Hepatocyte (in vitro differentiated cells): ENCODE measurements at regions not wholly inside any gene's neighbourhood (a gene's known extent, or its start where the extent isn't known, plus 50 kb on each side); places are given as distances from the start of the nearest gene placed in this dataset.
"Not testable (repeated sequence)": the region's sequence is repeated elsewhere in the genome, so short reads cannot be mapped to it uniquely, and the experiment has no call there.

ENCODE experiments used
- DNase-seq: peaks from one replicate; pipeline ENCODE4 v3.0.0-alpha.2; 2016; ENCODE audit warnings: low spot score
- H2AFZ ChIP-seq: fragments of 200-600 bp; sonication (generic); 2 replicates; pipeline ENCODE4 v1.6.0; 2016; ENCODE audit warnings: antibody characterized with exemption, mild to moderate bottlenecking
- H3K27ac ChIP-seq: fragments of 200-600 bp; sonication (generic); 2 replicates; pipeline ENCODE4 v1.5.1; 2016; ENCODE audit warnings: mild to moderate bottlenecking
- H3K27me3 ChIP-seq: fragments of 200-600 bp; sonication (generic); 2 replicates; pipeline ENCODE4 v1.6.1; 2016
- H3K36me3 ChIP-seq: fragments of 200-600 bp; sonication (generic); replicated peaks from 2 replicates; pipeline ENCODE4 v1.5.1; 2016; ENCODE audit warnings: low read depth; ENCODE audit not compliant: insufficient read depth
- H3K4me1 ChIP-seq: fragments of 200-600 bp; sonication (generic); 2 replicates; pipeline ENCODE4 v1.5.1; 2016; ENCODE audit warnings: mild to moderate bottlenecking, moderate library complexity; ENCODE audit not compliant: insufficient read depth
- H3K4me2 ChIP-seq: fragments of 200-600 bp; sonication (generic); 2 replicates; pipeline ENCODE4 v1.6.0; 2016
- H3K4me3 ChIP-seq: fragments of 200-600 bp; sonication (generic); 2 replicates; pipeline ENCODE4 v1.5.1; 2016; ENCODE audit warnings: mild to moderate bottlenecking
- H3K79me2 ChIP-seq: fragments of 200-600 bp; sonication (generic); 2 replicates; pipeline ENCODE4 v1.6.0; 2017; ENCODE audit warnings: mild to moderate bottlenecking
- H3K9me2 ChIP-seq: fragments of 200-600 bp; sonication (generic); replicated peaks from 2 replicates; pipeline ENCODE4 v1.6.0; 2017; ENCODE audit warnings: mild to moderate bottlenecking; ENCODE audit not compliant: insufficient read depth
- H3K9me3 ChIP-seq: fragments of 200-600 bp; sonication (generic); 2 replicates; pipeline ENCODE4 v1.5.1; 2016; ENCODE audit warnings: low read depth, mild to moderate bottlenecking
- H4K20me1 ChIP-seq: fragments of 200-600 bp; sonication (generic); 2 replicates; pipeline ENCODE4 v1.6.0; 2016; ENCODE audit warnings: mild to moderate bottlenecking; ENCODE audit not compliant: insufficient read depth, poor library complexity, severe bottlenecking
- EZH2 ChIP-seq: fragments of 200-600 bp; sonication (generic); IDR thresholded peaks from 2 replicates; pipeline ENCODE4 v1.6.1; 2016; ENCODE audit warnings: antibody characterized with exemption, mild to moderate bottlenecking, borderline replicate concordance
- EZH2phosphoT487 ChIP-seq: fragments of 200-600 bp; sonication (generic); IDR thresholded peaks from one replicate; pipeline ENCODE4 v1.6.1; 2018; ENCODE audit warnings: antibody characterized with exemption, mild to moderate bottlenecking, low read depth, moderate library complexity; ENCODE audit not compliant: unreplicated experiment, severe bottlenecking
- WGBS: methylation state at CpG from one replicate; pipeline ENCODE4 v1.1.6; 2016; ENCODE audit warnings: low lambda C conversion rate; ENCODE audit errors: missing lambda C conversion rate; 5-methylcytosine and 5-hydroxymethylcytosine counted together
- TF ChIP-seq, protein P1 (sequence below): fragments of 200-600 bp; sonication (generic); IDR thresholded peaks from 2 replicates; pipeline ENCODE4 v1.5.1; 2016; ENCODE audit warnings: antibody characterized with exemption, mild to moderate bottlenecking; ENCODE audit not compliant: poor library complexity

DNA sequence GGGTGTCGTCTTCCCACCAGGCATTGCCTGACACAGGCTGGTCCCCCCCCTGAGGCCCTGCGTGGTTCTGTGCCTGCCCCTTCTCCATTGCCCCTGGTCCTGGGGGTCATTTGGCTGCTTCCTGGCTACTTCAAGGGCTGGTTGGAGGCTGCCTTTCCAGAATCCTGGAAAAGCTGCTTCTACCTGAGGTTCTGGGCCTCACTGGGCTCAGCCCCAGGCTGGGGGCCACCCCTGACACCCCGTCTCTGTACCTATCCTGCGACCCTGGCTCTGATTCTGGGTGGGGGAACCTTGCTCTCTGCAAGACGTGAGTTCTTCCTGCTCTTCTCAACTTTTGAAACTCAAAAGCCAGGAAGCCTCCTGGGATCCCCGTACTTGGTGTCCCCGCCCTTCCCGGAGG, 149.3 kb upstream of the PTPN1 start:
- Histone ChIP-seq H3K4me1 (peaks cover 12% of the 10 kb centered on the region), H3K27ac (no peak overlapping the region), H3K4me3 (no peak overlapping the region), H3K4me2 (no peak overlapping the region), H3K36me3 (no peaks in the 10 kb centered on the region), H4K20me1 (no peaks in the 10 kb centered on the region), H3K9me3 (no peaks in the 10 kb centered on the region), H2AFZ (no peak overlapping the region), H3K9me2 (no peaks in the 10 kb centered on the region), H3K27me3 (no peaks in the 10 kb centered on the region), H3K79me2 (no peaks in the 10 kb centered on the region)
- DNase-seq: no peak
- TF ChIP-seq EZH2 (no peak), EZH2phosphoT487 (no peak)
- TF ChIP-seq, protein P1, sequence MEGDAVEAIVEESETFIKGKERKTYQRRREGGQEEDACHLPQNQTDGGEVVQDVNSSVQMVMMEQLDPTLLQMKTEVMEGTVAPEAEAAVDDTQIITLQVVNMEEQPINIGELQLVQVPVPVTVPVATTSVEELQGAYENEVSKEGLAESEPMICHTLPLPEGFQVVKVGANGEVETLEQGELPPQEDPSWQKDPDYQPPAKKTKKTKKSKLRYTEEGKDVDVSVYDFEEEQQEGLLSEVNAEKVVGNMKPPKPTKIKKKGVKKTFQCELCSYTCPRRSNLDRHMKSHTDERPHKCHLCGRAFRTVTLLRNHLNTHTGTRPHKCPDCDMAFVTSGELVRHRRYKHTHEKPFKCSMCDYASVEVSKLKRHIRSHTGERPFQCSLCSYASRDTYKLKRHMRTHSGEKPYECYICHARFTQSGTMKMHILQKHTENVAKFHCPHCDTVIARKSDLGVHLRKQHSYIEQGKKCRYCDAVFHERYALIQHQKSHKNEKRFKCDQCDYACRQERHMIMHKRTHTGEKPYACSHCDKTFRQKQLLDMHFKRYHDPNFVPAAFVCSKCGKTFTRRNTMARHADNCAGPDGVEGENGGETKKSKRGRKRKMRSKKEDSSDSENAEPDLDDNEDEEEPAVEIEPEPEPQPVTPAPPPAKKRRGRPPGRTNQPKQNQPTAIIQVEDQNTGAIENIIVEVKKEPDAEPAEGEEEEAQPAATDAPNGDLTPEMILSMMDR: no peak
- WGBS: 70% methylated on average over 8 of the region's 8 CpGs

DNA sequence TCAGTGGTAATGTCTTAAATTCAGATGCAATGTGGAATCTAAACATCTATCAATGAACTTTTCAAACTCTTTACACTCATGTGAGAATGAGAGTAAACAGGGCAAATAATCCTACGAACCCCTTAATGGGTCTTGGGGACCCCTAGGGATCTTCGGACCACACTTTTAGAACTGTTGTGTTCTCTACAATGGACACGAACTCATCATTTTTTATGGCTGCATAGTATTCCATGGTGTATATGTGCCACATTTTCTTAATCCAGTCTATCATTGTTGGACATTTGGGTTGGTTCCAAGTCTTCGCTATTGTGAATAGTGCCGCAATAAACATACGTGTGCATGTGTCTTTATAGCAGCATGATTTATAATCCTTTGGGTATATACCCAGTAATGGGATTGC, 148.0 kb upstream of the PTPN1 start:
- H3K9me2 ChIP-seq, H3K4me2 ChIP-seq, H3K9me3 ChIP-seq, H4K20me1 ChIP-seq, DNase-seq, H3K79me2 ChIP-seq, H3K27me3 ChIP-seq, H3K36me3 ChIP-seq, H3K4me3 ChIP-seq, H3K27ac ChIP-seq, H2AFZ ChIP-seq: not testable (repeated sequence)
- 98% methylated on average over 6 of the region's 6 CpGs for WGBS
- H3K4me1 ChIP-seq: peaks cover 12% of the 10 kb centered on the region

DNA sequence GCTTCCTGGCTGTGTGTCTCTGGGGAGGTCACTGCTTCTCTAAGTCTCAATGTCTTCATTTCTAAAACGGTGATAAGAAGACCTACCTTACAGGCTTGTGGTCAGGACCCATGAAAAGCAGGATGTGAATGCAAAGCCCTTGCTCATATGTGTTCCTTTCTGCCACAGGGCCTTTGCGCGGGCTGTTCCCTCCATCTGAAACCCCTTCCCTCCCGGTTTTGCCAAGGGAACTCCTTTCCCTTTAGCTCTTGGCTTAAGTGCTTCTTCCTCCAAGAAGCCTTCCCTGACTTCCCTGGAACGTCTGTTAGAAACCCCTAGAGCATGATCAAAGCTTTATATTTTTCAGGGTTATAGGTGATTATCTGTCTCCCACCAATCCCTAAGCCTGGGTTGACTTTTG, 147.2 kb upstream of the PTPN1 start:
- H3K4me3 ChIP-seq: no peak overlapping the region
- H3K4me2 ChIP-seq: no peak overlapping the region
- no peak overlapping the region for H2AFZ ChIP-seq
- H3K27ac ChIP-seq: no peak overlapping the region
- H3K27me3 ChIP-seq: no peaks in the 10 kb centered on the region
- TF ChIP-seq, protein P1: no peak
- TF ChIP-seq EZH2: no peak
- no peaks in the 10 kb centered on the region for H3K9me3 ChIP-seq
- peaks cover 12% of the 10 kb centered on the region for H3K4me1 ChIP-seq
- 70% methylated on average over 5 of the region's 5 CpGs for WGBS
- H3K36me3 ChIP-seq: no peaks in the 10 kb centered on the region
- H3K79me2 ChIP-seq: no peaks in the 10 kb centered on the region
- DNase-seq: no peak
- H4K20me1 ChIP-seq: no peaks in the 10 kb centered on the region
- no peaks in the 10 kb centered on the region for H3K9me2 ChIP-seq

DNA sequence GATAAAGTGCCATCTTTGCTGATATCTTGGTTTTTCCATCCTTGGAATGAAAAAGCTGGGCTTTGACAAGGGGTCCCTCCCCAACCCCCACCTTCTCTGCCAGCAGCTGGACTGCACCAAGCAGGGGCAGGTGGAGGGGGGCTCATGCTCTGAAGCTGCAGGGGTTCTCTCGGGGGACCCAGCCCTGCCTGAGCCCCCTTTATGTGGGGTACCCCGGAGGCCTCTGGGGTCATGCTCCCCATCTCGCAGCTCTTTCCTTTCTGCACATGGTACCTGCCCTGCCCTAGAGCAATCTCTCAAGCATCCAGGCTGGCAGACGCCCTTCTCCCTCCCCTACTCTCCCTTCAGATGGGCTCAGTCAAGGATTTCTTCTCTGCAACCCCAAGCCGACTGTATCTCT, 146.7 kb upstream of the PTPN1 start:
- no peaks in the 10 kb centered on the region for H3K79me2 ChIP-seq
- no peak overlapping the region for H3K27ac ChIP-seq
- no peaks in the 10 kb centered on the region for H4K20me1 ChIP-seq
- no peak overlapping the region for H3K4me2 ChIP-seq
- WGBS: 90% methylated on average over 5 of the region's 5 CpGs
- H2AFZ ChIP-seq: no peak overlapping the region
- no peak for DNase-seq
- H3K4me3 ChIP-seq: no peak overlapping the region
- TF ChIP-seq EZH2 (no peak), EZH2phosphoT487 (no peak)
- TF ChIP-seq, protein P1: no peak
- no peaks in the 10 kb centered on the region for H3K36me3 ChIP-seq
- peaks cover 15% of the 10 kb centered on the region for H3K4me1 ChIP-seq
- no peaks in the 10 kb centered on the region for H3K27me3 ChIP-seq
- no peaks in the 10 kb centered on the region for H3K9me3 ChIP-seq
- H3K9me2 ChIP-seq: no peaks in the 10 kb centered on the region
